Stimulated activated CD4-positive, alpha-beta T cell treated with anti-CD3 and anti-CD28 coated beads, TNF-alpha, amount 100 ng/mL, for 1 hour (primary cell): ENCODE measurements at regions not wholly inside any gene's neighbourhood (a gene's known extent, or its start where the extent isn't known, plus 50 kb on each side); places are given as distances from the start of the nearest gene placed in this dataset.

Experiments used
- DNase-seq, 3 donors: peaks; one replicate each; pipeline ENCODE4 v3.0.0-alpha.2; 2020; ENCODE audit warnings: low read depth in 3 of 3, low spot score in 1 of 3

DNA sequence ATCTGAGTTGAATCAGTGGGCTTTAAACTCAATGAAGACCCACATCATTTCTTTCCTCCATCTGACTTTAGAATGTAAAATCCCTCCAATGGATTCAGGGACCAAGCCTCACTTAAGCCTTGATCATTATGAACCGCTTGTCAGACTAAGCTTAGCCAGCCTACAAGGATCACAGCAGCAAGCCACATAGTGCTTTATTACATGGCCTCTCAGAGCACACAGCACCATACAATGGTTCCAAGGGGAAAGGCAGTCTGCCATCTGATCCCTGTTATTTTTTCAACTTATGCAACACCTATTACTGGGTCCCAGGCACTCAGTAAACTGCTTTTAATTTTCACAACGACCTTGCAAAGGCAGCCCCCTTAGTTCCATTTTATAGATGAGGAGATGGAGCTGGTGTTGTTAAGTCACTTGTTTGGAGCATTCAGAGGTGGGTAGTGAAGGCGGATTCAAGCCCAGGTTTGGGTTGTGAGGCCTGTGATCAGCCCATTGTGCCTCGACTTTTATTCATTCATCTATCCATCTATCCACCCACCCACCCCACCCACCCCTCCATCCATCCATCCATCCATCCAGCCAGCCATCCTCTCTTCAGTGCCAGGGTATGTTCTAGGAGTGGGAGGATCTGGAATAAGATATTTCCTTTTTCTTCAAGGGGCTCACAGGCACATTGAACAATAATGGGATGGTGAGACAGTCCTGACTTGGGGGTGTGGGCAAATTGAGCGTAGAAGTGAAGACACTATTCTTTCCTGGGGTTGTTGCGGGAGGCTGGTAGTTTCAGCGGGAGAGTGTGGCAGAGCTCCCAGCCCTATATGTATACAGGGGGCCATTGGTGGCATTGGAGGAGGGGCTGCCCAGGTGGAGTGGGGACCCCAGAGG, 141.2 kb downstream of the MYCN start:
- no peak for DNase-seq

DNA sequence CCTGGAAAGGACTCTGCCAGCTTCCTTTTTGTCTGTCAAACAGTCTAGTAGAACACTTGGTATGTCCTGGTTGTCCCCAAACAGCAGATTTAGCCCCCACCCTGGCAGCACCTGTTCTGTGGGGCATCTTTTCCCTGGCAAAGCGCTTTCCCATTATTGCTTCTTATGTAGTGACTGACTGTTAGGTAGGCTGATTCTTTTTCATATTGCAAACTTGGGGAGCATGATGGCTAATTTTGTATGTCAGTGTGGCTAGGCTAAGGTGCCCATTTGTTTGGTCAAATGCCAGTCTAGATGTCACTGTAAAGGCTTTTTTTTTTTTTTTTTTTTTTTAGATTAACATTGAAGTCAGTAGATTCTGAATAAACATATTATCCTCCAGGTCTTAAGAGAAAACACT, 140.2 kb downstream of the MYCN start:
- DNase-seq, result no peak

DNA sequence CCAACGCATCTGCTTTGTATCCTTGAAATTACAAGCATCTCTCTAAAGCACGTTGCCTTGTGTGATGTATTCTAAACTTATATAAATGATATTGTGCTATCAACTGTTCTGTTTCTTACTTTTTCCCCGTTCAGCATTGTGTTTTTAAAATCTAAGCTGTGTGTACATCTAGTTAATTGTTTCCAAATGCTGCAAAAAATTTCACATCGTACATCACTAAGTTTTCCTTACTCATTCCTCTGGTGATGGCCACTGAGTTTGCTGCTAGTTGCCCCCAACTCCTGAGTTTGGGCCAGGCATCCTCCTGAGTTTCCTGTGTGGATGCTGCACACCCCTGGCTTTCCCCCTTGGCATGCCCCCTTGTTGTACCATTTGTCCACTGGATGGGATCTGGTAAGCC, 139.7 kb downstream of the MYCN start:
- no peak for DNase-seq

DNA sequence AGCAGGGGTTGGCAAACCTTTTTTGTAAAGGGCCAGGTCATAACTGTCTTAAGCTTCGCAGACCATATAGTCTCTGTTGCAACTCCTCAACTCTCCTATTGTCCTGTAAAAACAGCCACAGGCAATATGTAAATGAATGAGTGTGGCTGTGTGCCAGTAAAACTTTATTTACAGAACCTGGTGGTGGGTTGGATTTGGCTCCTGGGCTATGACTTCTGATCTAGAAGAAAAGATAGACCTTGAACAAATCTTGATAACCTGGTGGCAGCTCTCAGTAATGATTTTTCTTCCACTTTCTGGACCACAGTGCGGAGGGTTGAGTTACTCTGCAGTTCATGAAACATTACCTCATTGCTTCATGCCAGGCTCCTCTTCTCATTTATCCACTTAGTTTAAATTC, 139.3 kb downstream of the MYCN start:
- no peak for DNase-seq

DNA sequence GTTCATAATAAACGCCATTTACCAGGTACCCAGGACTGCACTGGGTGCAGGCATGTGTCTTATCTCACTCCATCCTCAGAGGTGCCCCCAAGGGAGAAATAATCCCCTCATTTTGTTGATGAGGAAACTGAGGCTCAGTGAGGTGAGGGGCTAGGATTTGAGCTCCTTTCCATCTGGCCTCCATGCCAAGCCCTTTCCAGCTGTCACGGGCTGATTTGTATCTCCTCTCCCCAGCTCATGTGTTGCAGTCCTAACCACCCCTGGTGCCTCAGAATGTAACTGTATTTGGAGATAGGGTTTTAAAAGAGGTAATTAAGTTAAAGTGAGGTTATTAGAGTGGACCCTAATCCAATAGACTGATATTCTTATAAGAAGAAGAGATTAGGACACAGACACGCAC, 137.3 kb downstream of the MYCN start:
- no peak for DNase-seq

DNA sequence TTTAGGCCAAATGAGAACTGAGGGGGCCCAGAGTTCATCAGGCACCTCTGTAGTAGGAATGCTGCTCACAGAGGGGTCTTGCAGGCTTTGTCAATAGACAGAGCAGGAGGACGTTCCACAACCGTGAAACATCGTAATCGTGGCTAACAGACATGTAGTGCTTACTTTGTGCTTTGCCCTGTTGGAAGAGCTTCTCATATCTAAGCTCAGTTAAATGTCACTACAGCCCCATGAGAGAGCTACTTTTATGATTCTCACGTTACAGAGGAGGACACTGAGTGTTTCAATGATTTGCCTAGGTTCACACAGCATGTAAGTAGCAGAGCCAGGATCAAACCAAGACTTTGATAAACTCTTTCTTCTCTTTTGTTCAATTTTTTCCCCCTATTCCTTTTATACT, 136.6 kb downstream of the MYCN start:
- no peak for DNase-seq

DNA sequence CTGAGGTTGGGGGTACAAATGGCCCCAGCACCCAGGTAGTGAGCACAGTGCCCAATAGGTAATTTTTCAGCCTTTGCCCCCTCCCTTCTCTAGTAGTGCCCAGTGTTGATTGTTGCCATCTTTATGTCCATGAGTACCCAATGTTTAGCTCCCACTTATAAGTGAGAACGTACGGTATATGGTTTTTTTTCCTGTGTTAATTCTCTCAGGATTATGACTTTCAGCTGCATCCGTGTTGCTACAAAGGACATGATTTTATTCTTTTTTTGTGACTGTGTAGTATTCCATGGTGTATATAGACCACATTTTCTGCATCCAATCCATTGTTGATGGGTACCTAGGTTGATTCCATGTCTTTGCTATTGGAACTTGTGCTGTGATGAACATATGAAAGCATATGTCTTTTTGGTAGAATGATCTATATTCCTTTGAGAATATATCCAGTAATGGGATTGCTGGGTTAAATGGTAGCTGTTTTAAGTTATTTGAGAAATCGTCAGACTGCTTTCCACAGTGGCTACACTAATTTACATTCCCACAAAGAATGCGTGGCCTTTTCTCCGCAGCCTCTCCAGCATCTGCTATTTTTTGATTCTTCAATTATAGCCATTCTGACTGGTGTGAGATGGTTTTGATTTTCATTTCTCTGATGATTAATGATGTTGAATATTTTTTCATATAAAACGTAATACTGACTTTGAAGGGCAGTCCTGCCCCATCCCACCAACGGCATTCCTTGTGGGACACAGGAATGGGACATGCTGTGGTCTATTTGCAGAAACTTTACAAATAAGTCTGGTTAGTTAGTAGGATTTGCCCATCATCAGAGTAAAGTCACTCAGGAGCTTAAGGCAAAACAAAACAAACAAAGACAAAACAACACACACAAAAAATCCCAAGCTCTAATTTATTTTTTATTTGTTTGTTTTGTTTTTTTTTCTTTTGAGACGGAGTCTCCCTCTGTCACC, 135.0 kb downstream of the MYCN start:
- no peak for DNase-seq

DNA sequence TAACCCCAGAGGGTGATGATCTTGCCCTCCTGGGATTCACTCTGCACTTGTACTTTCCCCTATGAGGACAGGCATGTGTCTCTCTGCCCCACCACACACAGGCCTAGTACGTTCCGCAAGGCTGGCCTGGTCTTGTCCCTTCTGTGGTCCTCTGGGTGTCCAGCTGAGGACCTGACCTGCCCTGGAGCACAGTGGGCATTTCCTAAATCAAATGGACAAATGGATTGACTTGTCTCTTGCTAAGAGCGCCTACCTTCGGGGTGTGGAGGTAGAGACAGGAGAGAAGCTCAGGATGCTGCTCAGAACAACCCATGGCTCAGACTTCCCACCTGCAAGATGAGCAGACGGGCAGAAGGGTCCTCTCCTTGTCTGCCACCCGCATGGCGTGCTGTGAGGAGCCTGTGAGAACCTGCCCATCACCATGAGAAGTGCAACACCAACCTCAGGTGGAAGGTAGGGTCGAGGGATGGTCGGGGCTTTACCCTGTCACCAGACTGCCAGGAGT, 133.6 kb downstream of the MYCN start:
- DNase-seq, result no peak

DNA sequence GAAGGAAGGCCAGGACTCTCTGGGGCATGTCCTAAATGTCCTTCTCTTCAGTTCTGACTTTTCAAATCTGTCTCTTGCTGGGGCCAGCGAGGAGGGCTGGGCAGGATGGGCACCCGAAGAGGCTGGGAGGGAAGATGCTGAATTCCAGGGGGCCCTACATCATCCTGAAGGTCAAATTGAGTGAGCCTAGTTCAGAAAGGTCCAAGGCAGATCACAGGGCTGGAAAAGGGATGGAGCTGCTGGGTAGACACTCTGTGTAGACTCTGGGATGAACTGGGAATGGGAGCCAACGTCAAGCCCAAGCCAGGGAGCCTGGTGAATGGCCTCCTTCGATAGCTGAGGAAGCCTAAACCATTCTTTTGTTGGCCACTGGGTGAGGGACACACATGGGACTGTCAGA, 133.1 kb downstream of the MYCN start:
- DNase-seq, result no peak

DNA sequence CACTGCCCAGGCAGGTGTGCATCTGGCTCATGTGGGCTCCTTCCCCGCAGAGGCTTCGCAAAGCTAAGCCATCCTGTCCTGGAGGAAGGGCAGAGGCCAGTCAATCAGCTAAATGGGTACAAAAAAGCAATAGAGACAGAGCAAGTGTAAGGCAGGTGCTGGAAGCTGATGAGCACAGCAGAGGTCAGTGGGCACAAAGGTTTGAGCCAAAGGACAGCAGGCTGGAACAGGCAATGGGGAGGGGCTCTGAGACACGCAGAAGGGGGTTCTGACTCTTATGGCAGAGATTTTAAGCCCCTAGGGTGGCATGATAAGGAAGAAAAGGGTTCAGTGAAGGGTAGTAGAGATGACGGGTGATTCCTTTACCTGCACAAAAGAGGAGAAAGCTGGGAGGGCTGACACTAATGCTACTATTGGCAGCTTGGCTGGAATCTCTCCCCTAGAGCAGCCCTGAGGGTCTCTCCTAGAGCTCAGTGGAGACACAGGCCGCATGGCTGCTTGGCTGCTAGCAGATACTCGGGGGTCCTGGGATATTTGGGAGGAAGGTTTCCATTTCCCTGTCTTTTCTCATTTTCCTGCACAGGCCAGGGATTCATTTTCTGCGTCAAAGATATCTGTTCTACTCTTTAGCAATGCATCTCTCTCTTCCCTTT, 132.4 kb downstream of the MYCN start:
- DNase-seq, result no peak

DNA sequence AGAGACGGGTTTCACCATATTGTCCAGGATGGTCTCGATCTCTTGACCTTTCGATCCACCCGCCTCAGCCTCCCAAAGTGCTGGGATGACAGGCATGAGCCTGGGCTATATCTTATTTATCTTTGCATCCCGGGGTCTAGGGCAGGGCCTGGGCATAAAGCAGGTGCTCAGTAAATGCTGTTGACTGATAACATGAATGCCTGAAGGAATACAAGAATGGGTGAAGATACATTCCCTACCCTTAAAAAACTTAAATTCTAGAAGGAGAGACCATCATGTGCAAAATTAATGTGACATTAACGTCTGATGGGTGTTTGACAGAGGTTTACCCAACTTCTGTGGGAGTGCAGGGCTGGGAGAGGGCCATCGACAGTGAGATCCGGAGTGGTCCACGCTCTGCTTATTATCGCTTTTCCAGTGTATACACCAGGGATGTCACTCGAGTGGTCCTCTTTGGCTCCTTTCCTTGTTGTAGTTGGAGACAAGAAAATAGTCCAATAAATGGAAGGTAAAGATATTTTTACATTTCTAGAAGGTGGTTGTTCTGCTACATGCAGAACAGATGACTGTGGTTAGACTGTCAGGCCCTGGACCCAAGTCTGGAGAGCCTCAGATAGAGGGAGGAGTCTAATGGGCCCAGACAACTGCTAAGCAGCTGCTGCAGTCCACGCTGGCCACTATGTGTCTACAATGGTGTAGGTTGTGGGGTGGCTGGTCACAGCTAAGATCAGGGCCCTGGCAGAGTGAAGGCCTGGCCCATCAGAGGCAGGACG, 131.7 kb downstream of the MYCN start:
- no peak for DNase-seq

DNA sequence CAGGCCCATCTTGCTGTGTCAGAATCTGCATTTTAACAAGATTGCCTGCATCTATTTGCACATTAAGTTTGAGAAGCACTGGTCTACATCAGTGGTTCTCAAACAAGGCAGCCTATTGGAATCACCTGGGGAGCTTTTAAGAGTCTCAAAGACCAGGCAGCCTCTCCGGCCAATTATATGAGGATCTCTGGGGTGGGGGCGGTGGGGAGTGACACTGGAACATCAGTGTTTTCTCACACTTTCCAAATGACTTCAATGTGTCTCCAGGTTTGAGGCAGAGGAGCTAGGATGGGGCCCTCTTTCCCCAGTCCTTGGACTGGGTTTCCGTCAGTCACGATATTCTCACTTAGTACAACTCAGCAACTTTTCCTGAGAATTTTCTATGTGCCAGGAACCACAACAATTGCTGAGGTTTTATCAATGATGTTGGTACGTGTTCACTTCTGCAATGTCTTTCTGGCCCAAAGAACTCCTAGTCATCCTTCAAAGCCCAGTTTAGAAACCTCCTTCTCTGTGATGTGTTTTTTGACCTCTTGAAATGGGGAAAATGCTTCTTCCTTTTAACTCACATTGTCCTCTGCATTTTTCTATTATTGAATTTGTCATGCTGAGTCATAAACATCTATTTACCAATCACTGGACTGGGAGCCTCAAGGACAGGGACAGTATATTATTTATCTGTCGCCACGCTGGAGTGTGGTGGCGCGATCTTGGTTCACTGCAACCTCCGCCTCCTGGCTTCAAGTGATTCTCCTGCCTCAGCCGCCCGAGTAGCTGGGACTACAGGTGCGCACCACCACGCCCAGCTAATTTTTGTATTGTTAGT, 130.9 kb downstream of the MYCN start:
- no peak for DNase-seq

DNA sequence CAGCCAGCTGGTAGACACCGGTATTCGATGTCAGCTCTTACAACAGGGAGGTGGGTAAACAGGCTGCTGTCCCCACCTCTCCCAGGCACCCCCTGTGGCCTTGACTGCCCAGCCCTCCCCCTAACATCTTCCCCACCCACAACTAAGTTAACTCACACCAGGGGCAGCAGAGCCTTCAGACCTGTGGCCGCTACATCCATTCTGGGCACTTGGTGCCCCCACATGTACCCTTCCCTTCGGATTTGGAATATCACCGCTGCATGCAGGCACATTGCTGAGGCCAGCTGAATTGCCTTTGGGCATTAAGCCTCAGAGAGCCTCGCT, 130.3 kb downstream of the MYCN start:
- DNase-seq, result no peak

DNA sequence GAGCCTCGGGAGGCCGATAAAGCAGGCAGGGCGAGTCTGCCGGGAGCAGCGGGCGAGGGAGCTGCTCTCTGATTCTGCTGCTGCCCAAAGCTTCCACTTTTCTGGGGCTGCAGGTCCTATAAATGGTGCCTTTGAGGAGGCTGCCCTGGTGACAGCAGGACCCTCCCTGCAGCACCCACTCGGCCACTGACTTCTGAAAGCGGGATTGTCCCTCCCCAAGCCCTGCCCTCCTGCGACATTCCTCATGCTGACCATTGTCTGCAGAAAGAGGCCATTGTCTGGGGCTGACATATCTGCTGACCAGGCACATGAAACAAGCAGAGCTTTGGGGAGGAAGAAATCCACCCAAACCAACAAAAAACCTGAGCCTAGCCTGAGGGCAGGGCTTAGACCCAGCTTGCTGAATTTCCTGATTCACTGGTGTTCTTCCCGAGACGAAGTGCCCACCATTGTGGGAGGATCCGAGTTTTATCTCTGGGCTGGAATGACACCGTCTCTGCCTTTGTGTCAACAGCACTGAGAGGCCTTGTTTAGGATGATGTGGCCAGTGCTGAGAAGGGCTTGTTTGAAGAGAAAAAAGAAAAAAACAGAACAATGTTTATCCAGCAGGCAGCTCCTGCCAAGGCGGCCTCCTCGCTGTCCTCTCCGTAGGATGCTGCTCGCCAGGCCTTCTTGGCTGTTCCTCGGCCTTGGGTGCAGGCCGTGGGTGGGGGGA, 129.7 kb downstream of the MYCN start:
- DNase-seq, result no peak

DNA sequence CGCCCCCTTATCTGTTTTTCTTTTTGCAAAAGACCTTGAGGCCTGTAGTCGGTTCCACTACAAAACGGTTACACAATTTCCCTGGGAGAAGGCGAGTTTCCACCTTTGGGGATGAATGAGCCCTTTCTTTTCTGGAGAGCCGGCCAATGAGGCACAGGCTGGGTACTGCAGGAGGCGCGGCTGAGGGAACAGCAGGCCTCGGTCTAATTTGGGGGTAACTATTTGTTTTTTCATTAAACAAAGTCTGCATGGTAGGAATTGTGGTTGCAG, 129.2 kb downstream of the MYCN start:
- DNase-seq, result no peak

DNA sequence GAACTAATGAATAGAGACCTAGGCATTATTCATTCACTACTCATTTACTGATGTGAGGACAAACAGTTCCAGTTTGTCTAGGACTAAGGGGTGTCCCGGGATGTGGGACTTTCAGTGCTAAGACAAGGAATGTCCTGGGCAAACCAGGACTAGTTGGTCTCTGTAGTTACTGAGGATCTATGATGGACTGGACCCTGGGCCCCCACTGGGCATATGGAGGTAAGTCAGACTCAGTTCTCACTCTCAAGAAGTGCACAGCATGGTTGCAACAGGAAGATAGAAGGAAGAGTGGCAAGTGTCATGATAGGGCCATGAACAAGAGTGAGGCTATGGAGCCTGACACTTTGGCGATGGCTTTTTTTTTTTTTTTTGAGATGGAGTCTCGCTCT, 128.2 kb downstream of the MYCN start:
- DNase-seq, result no peak

DNA sequence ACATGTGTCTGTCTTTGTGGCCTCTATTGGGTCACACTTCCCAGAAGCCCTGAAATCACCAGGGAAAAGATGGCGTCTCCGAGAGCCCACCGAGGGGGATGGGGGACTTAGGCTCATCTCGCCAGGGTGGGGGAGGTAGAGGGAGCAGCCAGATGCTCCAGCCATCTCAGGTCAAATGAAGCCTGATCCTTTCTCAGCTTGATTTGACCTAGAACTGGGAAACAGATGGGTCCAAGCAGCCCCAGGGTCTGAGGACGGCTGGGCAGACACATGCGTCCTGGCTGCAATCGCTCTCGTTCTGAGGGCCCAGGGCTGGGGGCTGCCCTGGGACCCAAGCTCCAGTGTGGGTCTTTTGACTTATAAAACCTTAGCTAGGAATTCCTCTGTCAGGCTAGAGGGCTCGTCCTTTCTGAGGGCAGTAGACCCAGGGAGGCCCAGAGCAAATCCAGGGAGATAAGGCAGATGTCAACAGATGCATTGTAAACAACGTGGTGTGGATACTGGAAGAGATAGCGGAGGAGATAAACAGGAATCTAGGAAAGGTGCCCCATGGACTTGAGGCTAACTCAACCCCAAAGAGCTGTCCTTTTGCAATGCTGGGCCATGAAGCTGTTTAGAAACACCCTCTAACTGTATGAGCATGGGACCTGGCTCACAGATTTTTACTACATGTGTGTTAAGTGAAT, 127.7 kb downstream of the MYCN start:
- DNase-seq, result no peak

DNA sequence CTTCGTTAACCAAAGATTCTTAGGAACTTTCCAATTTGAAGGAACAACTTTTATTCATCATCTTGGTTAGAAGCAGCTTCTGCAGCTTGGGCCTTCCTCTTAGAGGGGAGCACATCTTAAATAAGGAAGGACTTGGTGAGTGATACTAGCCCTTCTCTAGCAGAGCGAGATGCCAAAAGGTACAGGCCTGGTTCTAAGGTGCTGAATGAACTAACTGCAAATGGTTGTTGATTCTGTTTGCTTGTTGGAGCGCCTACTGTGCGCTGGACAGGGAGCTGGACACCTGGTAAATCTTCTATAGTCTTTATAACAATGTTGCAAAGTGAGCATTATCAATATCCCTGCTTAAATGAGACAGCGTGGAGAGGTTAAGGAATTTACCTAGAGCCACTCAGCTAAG, 127.1 kb downstream of the MYCN start:
- no peak for DNase-seq

DNA sequence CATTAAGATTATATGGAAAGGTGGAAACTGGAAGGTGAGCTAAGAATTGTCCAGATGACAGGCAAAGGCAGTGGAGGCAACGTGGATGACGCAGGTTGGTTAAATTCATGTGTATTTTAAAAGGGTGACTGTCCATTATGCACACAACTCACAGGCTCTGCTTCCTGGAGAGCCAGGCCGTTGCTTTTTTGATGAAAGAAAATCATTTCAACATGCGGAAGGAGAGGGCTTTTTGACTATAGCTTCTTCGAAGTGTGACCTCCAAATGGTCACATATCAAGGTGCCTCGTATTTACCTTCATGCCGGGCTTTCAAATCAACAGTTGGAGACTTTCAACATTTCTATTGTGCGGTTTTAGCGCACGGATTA, 126.7 kb downstream of the MYCN start:
- DNase-seq, result no peak
